C4-2B (cell line): ENCODE measurements at regions not wholly inside any gene's neighbourhood (a gene's known extent, or its start where the extent isn't known, plus 50 kb on each side); places are given as distances from the start of the nearest gene placed in this dataset.

Source experiments
- H3K27ac ChIP-seq: fragments of 450-650 bp; 2 replicates; pipeline ENCODE4 v1.5.1; 2017
- CTCF ChIP-seq: fragments of 450-650 bp; conservative IDR thresholded peaks from 2 replicates; pipeline ENCODE4 v1.5.1; 2017; ENCODE audit warnings: mild to moderate bottlenecking
- ZFX ChIP-seq: fragments of 450-650 bp; IDR thresholded peaks from 2 replicates; pipeline ENCODE4 v1.6.1; 2017

- TF ChIP-seq CTCF = no peak
- no peak for TF ChIP-seq ZFX
- no peak overlapping the region for H3K27ac ChIP-seq
These were observed 245.6 kb upstream of the NEIL3 start for GRCh38 chr4:177064116-177064515.

DNA sequence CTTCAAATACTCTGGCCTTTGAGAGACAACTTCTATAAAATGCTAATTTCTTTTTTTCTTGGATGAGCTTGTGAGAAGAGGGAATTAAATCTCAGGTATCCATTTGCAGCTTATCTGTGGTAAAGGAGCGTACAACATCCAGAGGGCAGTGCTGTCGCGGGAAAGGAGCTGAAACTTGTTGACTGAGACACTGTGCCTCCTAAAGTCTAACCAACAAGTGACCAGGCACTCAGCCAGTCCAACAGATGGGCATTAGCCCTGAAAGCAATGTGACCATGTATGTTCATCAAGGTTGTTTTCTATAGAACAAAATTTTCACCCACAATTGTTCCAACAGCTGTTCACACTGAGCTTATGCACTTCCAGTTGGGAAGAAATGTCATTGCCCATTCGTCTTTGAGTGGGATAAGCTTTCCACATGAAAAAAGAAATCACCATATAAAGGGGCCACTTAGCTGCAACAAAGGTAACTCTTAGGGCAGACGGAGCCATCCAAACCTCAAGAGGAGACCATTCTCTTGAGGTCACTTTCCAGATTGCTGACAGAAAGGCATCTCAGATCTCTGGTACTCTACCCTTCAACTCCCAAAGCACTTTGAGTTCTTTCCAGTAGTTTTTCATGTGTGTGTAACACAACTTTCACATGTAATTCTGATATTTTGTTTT is 244.8 kb upstream of the NEIL3 start:
- no peak for TF ChIP-seq ZFX
- TF ChIP-seq CTCF = peak; percentile 3; the same call in 1 of the 2 replicates
- no peak overlapping the region for H3K27ac ChIP-seq

- TF ChIP-seq CTCF (no peak), ZFX (no peak)
- H3K27ac ChIP-seq = no peak overlapping the region
These were observed 242.9 kb upstream of the NEIL3 start for GRCh38 chr4:177066746-177067145.

DNA sequence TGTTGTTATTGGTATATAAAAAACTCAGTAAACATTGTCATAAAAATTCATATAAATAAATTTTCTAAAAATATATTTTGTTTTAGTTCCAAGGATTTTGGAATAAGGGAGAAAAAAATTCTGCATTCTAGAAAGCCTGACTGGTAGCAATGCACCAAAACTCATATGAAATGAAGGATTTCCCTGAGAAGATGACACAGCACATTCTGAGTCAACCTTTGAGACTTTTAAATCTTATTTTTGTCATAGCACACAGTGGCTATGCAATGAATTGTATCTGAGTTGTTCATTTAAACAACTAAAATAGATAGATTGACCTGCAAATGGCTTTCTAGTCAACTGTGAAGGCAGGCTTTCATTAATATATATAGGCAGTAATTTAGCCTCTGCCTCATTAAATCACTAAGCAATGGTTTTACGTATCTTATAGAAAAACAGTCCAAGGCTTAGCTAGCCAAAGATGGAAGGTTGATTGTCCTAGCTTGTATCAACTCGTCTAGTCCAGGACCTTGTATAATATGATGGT is 239.1 kb upstream of the NEIL3 start:
- no peak overlapping the region for H3K27ac ChIP-seq
- TF ChIP-seq CTCF (no peak), ZFX (no peak)

GRCh38 chr4:177077095-177077971 is 232.3 kb upstream of the NEIL3 start:
- no peak overlapping the region for H3K27ac ChIP-seq
- TF ChIP-seq ZFX (no peak), CTCF (no peak)

- TF ChIP-seq CTCF (no peak), ZFX (no peak)
- no peak overlapping the region for H3K27ac ChIP-seq
These were observed 230.3 kb upstream of the NEIL3 start for GRCh38 chr4:177079327-177079726.

- TF ChIP-seq CTCF = no peak
- H3K27ac ChIP-seq = no peak overlapping the region
These were observed 229.3 kb upstream of the NEIL3 start for GRCh38 chr4:177080388-177080787.
